Loucy (cell line): ENCODE measurements at regions not wholly inside any gene's neighbourhood (a gene's known extent, or its start where the extent isn't known, plus 50 kb on each side); places are given as distances from the start of the nearest gene placed in this dataset.

Experiments
- H2AFZ ChIP-seq: fragments of 200-600 bp; sonication (generic); 2 replicates; pipeline ENCODE4 v1.6.0; 2016; ENCODE audit warnings: antibody characterized with exemption, mild to moderate bottlenecking, low read length, moderate library complexity
- H3F3A ChIP-seq: fragments of 200-600 bp; 2 replicates; pipeline ENCODE4 v1.6.0; 2016; ENCODE audit warnings: antibody characterized with exemption, low read depth, mild to moderate bottlenecking
- H3K27me3 ChIP-seq: fragments of 200-600 bp; sonication (generic); 2 replicates; pipeline ENCODE4 v1.6.1; 2014; ENCODE audit warnings: low read length, mild to moderate bottlenecking; ENCODE audit not compliant: insufficient read depth, poor library complexity, severe bottlenecking
- H3K36me3 ChIP-seq: fragments of 200-600 bp; sonication (generic); 2 replicates; pipeline ENCODE4 v1.6.1; 2016; ENCODE audit warnings: low read length; ENCODE audit not compliant: insufficient read depth
- H3K4me1 ChIP-seq: fragments of 200-600 bp; sonication (generic); 2 replicates; pipeline ENCODE4 v1.5.1; 2014; ENCODE audit warnings: low read length, mild to moderate bottlenecking; ENCODE audit not compliant: insufficient read depth, poor library complexity, severe bottlenecking
- H3K4me2 ChIP-seq: fragments of 200-600 bp; sonication (generic); 2 replicates; pipeline ENCODE4 v1.6.0; 2014; ENCODE audit warnings: antibody characterized with exemption, low read length, low read depth, mild to moderate bottlenecking; ENCODE audit not compliant: poor library complexity, severe bottlenecking
- H3K4me3 ChIP-seq: fragments of 200-600 bp; sonication (generic); 2 replicates; pipeline ENCODE4 v1.5.1; 2014; ENCODE audit warnings: low read length, mild to moderate bottlenecking, mixed read lengths; ENCODE audit not compliant: poor library complexity, severe bottlenecking
- H3K79me2 ChIP-seq: fragments of 200-600 bp; sonication (generic); 2 replicates; pipeline ENCODE4 v1.6.1; 2014; ENCODE audit warnings: low read length; ENCODE audit not compliant: insufficient read depth
- H3K9ac ChIP-seq: fragments of 200-600 bp; sonication (generic); 2 replicates; pipeline ENCODE4 v1.6.0; 2014; ENCODE audit warnings: mild to moderate bottlenecking, low read depth, low read length, moderate library complexity; ENCODE audit not compliant: poor library complexity, severe bottlenecking
- H3K9me2 ChIP-seq: fragments of 200-600 bp; sonication (generic); replicated peaks from 2 replicates; pipeline ENCODE4 v1.6.1; 2016; ENCODE audit warnings: low read depth, low read length, mixed read lengths
- H3K9me3 ChIP-seq: fragments of 200-600 bp; sonication (generic); 2 replicates; pipeline ENCODE4 v1.6.1; 2014; ENCODE audit warnings: mild to moderate bottlenecking, antibody characterized with exemption, low read length, low read depth; ENCODE audit not compliant: insufficient read depth
- H4K20me1 ChIP-seq: fragments of 200-600 bp; sonication (generic); 2 replicates; pipeline ENCODE4 v1.6.0; 2014; ENCODE audit warnings: antibody characterized with exemption, low read length, mild to moderate bottlenecking; ENCODE audit not compliant: insufficient read depth, poor library complexity, severe bottlenecking
- EZH2phosphoT487 ChIP-seq: fragments of 200-600 bp; IDR thresholded peaks from 2 replicates; pipeline ENCODE4 v1.6.1; 2018; ENCODE audit warnings: antibody characterized with exemption, mild to moderate bottlenecking, moderate library complexity, borderline replicate concordance
- TF ChIP-seq, protein P1 (sequence below): fragments of 200-600 bp; sonication (generic); conservative IDR thresholded peaks from 2 replicates; pipeline ENCODE4 v1.5.1; 2014; ENCODE audit warnings: mild to moderate bottlenecking, antibody characterized with exemption, low read length

- Histone ChIP-seq H4K20me1 (no peaks in the 10 kb centered on the region), H3K4me2 (no peak overlapping the region), H3K4me1 (peaks cover 7% of the 10 kb centered on the region), H3K4me3 (no peak overlapping the region), H3K9ac (no peak overlapping the region), H3K36me3 (no peaks in the 10 kb centered on the region), H3F3A (no peaks in the 10 kb centered on the region), H2AFZ (no peak overlapping the region), H3K27me3 (no peaks in the 10 kb centered on the region), H3K9me2 (no peaks in the 10 kb centered on the region), H3K9me3 (no peaks in the 10 kb centered on the region), H3K79me2 (no peaks in the 10 kb centered on the region)
- TF ChIP-seq, protein P1, sequence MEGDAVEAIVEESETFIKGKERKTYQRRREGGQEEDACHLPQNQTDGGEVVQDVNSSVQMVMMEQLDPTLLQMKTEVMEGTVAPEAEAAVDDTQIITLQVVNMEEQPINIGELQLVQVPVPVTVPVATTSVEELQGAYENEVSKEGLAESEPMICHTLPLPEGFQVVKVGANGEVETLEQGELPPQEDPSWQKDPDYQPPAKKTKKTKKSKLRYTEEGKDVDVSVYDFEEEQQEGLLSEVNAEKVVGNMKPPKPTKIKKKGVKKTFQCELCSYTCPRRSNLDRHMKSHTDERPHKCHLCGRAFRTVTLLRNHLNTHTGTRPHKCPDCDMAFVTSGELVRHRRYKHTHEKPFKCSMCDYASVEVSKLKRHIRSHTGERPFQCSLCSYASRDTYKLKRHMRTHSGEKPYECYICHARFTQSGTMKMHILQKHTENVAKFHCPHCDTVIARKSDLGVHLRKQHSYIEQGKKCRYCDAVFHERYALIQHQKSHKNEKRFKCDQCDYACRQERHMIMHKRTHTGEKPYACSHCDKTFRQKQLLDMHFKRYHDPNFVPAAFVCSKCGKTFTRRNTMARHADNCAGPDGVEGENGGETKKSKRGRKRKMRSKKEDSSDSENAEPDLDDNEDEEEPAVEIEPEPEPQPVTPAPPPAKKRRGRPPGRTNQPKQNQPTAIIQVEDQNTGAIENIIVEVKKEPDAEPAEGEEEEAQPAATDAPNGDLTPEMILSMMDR = no peak
- TF ChIP-seq EZH2phosphoT487 = no peak
Measured at GRCh38 chr5:111929261-111929660, 172.3 kb upstream of the NREP start.

- H3K4me2 ChIP-seq = no peak overlapping the region
- H3K27me3 ChIP-seq = no peaks in the 10 kb centered on the region
- H3K9me2 ChIP-seq = no peaks in the 10 kb centered on the region
- H3K9me3 ChIP-seq = no peaks in the 10 kb centered on the region
- peaks cover 7% of the 10 kb centered on the region for H3K4me1 ChIP-seq
- H4K20me1 ChIP-seq = no peaks in the 10 kb centered on the region
- no peak overlapping the region for H2AFZ ChIP-seq
- no peak overlapping the region for H3K4me3 ChIP-seq
- no peaks in the 10 kb centered on the region for H3K79me2 ChIP-seq
- H3K9ac ChIP-seq = no peak overlapping the region
- H3F3A ChIP-seq = no peaks in the 10 kb centered on the region
- no peaks in the 10 kb centered on the region for H3K36me3 ChIP-seq
- no peak for TF ChIP-seq EZH2phosphoT487
- TF ChIP-seq, protein P1 = no peak
Measured at GRCh38 chr5:111928511-111928910, 171.5 kb upstream of the NREP start.

DNA sequence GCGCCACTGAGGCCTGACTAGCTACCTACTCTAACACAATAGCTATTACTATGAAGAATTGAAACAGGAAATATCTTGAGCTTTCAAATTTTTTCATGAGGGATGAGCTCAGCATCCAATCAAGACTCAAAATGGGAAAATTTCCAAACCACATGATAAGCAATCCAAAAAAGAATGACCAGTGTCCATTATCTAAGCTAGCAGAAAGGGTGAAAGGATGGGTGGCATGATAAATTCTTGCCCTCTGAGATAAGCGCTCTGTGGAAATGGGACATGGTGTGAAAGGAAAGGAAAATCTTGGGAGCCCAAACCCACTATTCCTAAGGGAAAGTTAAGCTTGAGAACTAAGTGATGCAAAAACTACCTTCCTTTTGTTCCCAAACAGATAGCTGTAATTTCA is 170.2 kb upstream of the NREP start:
- H3K4me3 ChIP-seq = no peak overlapping the region
- TF ChIP-seq, protein P1 = no peak
- TF ChIP-seq EZH2phosphoT487 = no peak
- peaks cover 7% of the 10 kb centered on the region for H3K4me1 ChIP-seq
- no peaks in the 10 kb centered on the region for H4K20me1 ChIP-seq
- H3K9ac ChIP-seq = no peak overlapping the region
- H3K9me2 ChIP-seq = no peaks in the 10 kb centered on the region
- no peaks in the 10 kb centered on the region for H3K27me3 ChIP-seq
- no peaks in the 10 kb centered on the region for H3K79me2 ChIP-seq
- H3K36me3 ChIP-seq = no peaks in the 10 kb centered on the region
- H3F3A ChIP-seq = no peaks in the 10 kb centered on the region
- no peaks in the 10 kb centered on the region for H3K9me3 ChIP-seq
- H2AFZ ChIP-seq = no peak overlapping the region
- H3K4me2 ChIP-seq = no peak overlapping the region
